Testis (tissue), 2 donors: ENCODE measurements at regions not wholly inside any gene's neighbourhood (a gene's known extent, or its start where the extent isn't known, plus 50 kb on each side); places are given as distances from the start of the nearest gene placed in this dataset.

Experiments used
- DNase-seq: peaks from one replicate; pipeline ENCODE4 v3.0.0-alpha.2; 2019
- H3K27ac ChIP-seq, 2 donors: fragments of 200-600 bp; sonication (generic); one replicate each; pipeline ENCODE4 v1.5.1; 2019
- H3K27me3 ChIP-seq: fragments of 200-600 bp; sonication (generic); one replicate; pipeline ENCODE4 v1.5.1; 2019
- H3K36me3 ChIP-seq: fragments of 200-600 bp; sonication (generic); one replicate; pipeline ENCODE4 v1.5.1; 2017; ENCODE audit warnings: low read depth; ENCODE audit errors: missing control alignments
- H3K4me1 ChIP-seq: fragments of 200-600 bp; sonication (generic); one replicate; pipeline ENCODE4 v1.5.1; 2019
- H3K4me3 ChIP-seq, 2 donors: fragments of 200-600 bp; sonication (generic); one replicate each; pipeline ENCODE4 v1.5.1; 2017 to 2019
- H3K9me3 ChIP-seq: fragments of 200-600 bp; sonication (generic); one replicate; pipeline ENCODE4 v1.5.1; 2017
- POLR2A ChIP-seq: fragments of 450-650 bp; IDR thresholded peaks from one replicate; pipeline ENCODE4 v1.6.1; 2017; ENCODE audit warnings: antibody characterized with exemption, mild to moderate bottlenecking, moderate library complexity
- WGBS, 2 donors: methylation state at CpG; one replicate each; pipeline ENCODE4 v1.1.5; 2018; 5-methylcytosine and 5-hydroxymethylcytosine counted together
- intact Hi-C: fragments of 100-400 bp; cut with DNase I; formaldehyde crosslinking; loops from one replicate; pipeline ENCODE4 v1.15.1; 2023; ENCODE audit warnings: low total_unique reads
- TF ChIP-seq, protein P1 (sequence below), 3 experiments: fragments of 450-650 bp in 2 of 3; fragments of 200-600 bp in 1 of 3; sonication (generic) in 1 of 3; IDR thresholded peaks; one replicate each; pipeline ENCODE4 v1.5.1; 2016 to 2019; ENCODE audit warnings: antibody characterized with exemption in 3 of 3, mild to moderate bottlenecking in 2 of 3, moderate library complexity in 1 of 3

DNA sequence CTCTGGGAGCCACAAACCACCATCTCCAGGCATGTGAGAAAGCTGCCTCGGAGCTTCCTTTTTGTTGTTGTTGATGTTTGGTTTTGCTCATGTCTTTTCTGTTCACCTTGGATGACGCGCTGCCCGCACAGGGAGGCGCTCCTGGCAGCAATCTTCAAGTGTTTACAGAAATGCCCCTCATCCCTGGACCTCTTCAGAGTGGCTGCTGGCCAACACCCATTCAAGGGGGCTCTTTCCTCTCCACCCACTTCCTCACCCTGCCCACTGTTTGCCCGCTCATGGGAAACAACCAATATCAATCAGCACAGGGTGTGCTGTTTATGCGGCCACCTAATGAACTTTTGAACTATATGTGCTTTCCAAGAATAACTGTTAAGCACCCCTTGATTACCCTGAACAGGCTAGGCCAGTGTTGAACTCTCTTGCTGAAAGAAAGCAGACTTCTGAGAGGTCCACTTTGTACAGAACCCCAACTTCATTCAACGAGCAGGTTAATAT is 355.1 kb upstream of the CLNK start:
- intact Hi-C loops = no loop called here
- DNase-seq = no peak
- 62 to 77% methylated on average over 7 to 8 of the region's 8 CpGs for WGBS, 2 donors

DNA sequence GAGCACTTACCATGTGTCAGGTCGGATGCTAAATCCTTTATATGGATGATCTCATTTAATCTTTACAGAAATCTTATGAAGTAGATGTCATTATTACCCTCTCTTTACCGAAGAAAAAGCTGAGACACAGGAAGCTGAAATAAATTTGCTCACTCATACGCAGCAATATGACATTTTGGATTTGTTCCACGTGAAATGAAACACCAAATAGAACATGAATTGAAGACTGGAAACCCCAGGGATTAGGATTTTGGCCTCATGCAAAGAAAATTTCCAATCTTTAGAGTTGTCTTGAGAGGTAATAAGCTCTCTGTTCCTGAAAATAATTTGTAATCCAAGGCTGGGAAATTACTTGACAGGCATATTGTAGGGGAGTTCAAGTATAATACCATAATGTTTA is 354.4 kb upstream of the CLNK start:
- WGBS, 2 donors = 62 to 70% methylated on average over 4 of the region's 4 CpGs
- peaks cover 4% of the 10 kb centered on the region for H3K4me1 ChIP-seq
- no peak overlapping the region for H3K27ac ChIP-seq
- DNase-seq = no peak
- no peak for TF ChIP-seq POLR2A
- TF ChIP-seq, protein P1, sequence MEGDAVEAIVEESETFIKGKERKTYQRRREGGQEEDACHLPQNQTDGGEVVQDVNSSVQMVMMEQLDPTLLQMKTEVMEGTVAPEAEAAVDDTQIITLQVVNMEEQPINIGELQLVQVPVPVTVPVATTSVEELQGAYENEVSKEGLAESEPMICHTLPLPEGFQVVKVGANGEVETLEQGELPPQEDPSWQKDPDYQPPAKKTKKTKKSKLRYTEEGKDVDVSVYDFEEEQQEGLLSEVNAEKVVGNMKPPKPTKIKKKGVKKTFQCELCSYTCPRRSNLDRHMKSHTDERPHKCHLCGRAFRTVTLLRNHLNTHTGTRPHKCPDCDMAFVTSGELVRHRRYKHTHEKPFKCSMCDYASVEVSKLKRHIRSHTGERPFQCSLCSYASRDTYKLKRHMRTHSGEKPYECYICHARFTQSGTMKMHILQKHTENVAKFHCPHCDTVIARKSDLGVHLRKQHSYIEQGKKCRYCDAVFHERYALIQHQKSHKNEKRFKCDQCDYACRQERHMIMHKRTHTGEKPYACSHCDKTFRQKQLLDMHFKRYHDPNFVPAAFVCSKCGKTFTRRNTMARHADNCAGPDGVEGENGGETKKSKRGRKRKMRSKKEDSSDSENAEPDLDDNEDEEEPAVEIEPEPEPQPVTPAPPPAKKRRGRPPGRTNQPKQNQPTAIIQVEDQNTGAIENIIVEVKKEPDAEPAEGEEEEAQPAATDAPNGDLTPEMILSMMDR (IDR thresholded peaks at IDR 0.05) = no peak
- intact Hi-C loops = no loop called here
- no peaks in the 10 kb centered on the region for H3K9me3 ChIP-seq
- H3K4me3 ChIP-seq = no peak overlapping the region
- no peaks in the 10 kb centered on the region for H3K36me3 ChIP-seq
- no peaks in the 10 kb centered on the region for H3K27me3 ChIP-seq

More for the DNA sequence above, 355.1 kb upstream of the CLNK start:
- Histone ChIP-seq H3K27me3 (no peaks in the 10 kb centered on the region), H3K4me3 (no peak overlapping the region), H3K9me3 (no peaks in the 10 kb centered on the region), H3K27ac (peak overlapping the region in 1 of 2 donors; percentile 13), H3K4me1 (peaks cover 4% of the 10 kb centered on the region), H3K36me3 (no peaks in the 10 kb centered on the region)
- TF ChIP-seq POLR2A = no peak
- TF ChIP-seq, protein P1 (IDR thresholded peaks at IDR 0.05) = no peak

DNA sequence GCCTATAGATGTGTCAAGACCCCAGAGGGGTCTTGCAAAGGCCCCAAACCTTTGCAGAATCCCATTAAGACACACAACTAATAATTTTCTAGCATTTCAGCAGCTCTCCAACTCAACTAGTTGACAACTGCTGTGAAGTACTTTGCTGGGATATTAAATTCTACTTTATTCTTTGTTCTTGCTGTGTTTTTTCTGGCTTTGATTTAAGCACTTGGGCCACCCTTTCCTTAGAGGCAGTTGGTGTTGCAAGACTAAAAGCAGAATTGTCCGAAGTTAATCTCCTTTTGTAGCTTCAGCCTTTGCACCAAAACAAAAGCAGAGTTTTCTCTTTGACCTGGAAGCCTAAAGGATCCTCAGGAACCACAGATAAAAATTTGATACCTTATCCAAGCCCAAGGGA is 353.1 kb upstream of the CLNK start:
- H3K27ac ChIP-seq = no peak overlapping the region
- H3K27me3 ChIP-seq = no peaks in the 10 kb centered on the region
- H3K4me3 ChIP-seq = no peak overlapping the region
- DNase-seq = no peak
- no peaks in the 10 kb centered on the region for H3K9me3 ChIP-seq
- peaks cover 4% of the 10 kb centered on the region for H3K4me1 ChIP-seq
- no peaks in the 10 kb centered on the region for H3K36me3 ChIP-seq
- WGBS, 2 donors = 48 to 76% methylated on average over 1 of the region's 1 CpG
- intact Hi-C loops = no loop called here
- TF ChIP-seq, protein P1 (IDR thresholded peaks at IDR 0.05) = no peak
- TF ChIP-seq POLR2A = no peak

DNA sequence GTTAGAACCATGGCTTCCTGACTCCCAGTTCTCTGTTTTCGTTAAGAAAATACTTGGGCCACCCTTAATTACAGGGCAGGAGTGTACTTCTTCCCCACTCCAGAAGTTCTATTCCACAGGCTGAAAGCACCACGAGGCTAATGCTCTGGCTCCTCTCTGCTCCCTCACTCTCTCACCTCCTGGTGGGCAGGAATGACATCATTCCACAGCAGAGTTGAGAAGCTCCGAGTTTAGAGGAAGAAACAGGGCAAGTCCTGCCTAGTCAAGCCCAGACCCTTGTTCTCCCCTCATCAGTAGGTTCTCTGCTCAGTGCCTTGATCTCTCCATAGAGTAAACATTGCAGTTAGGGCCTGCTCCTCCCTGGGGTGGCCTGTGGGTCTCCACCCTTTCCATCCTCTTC is 343.8 kb upstream of the CLNK start:
- Histone ChIP-seq H3K27ac (no peak overlapping the region), H3K4me3 (no peak overlapping the region), H3K36me3 (no peaks in the 10 kb centered on the region), H3K4me1 (no peaks in the 10 kb centered on the region), H3K27me3 (no peaks in the 10 kb centered on the region), H3K9me3 (no peaks in the 10 kb centered on the region)
- TF ChIP-seq, protein P1 (IDR thresholded peaks at IDR 0.05) = no peak
- TF ChIP-seq POLR2A = no peak
- DNase-seq = no peak
- 84 to 86% methylated on average over 3 of the region's 3 CpGs for WGBS, 2 donors
- intact Hi-C loops = loop anchor here (10.0 kb wide), 1 partner anchor 444 kb away; no protein-coding TSS in a partner anchor

DNA sequence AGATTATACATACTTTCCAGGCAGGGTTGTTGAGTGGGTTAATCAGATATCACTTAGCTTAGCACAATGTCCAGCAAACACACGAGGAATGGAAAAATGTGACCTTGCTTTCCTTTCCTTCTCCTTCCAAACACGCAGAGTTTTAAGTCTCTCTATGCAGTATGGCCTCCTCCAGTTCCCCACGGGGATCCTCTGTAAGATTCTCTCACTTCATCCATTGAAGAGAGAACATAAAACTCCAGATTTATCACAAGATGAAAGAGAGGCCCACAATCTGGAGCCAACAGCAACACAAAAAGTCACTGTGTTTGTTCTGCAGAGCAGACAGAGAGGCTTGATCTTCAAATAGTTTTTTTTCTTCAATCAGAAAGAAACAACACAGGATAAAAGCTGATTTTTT is 336.8 kb upstream of the CLNK start:
- no peaks in the 10 kb centered on the region for H3K27me3 ChIP-seq
- no peak overlapping the region for H3K4me3 ChIP-seq
- TF ChIP-seq, protein P1 (IDR thresholded peaks at IDR 0.05) = no peak
- no peak for TF ChIP-seq POLR2A
- DNase-seq = no peak
- H3K4me1 ChIP-seq = peaks cover 5% of the 10 kb centered on the region
- H3K36me3 ChIP-seq = no peaks in the 10 kb centered on the region
- no peaks in the 10 kb centered on the region for H3K9me3 ChIP-seq
- no peak overlapping the region for H3K27ac ChIP-seq
- 25 to 47% methylated on average over 3 of the region's 3 CpGs for WGBS, 2 donors
- intact Hi-C loops = loop anchor here (10.0 kb wide), 1 partner anchor 437 kb away; no protein-coding TSS in a partner anchor
